GM12875 (cell line): ENCODE measurements at regions not wholly inside any gene's neighbourhood (a gene's known extent, or its start where the extent isn't known, plus 50 kb on each side); places are given as distances from the start of the nearest gene placed in this dataset.

Experiments
- H3K4me3 ChIP-seq: one replicate; pipeline ENCODE4 v1.5.1; 2011; ENCODE audit warnings: low read depth, low read length, control low read depth
- CTCF ChIP-seq: IDR thresholded peaks from 2 replicates; pipeline ENCODE4 v1.5.1; 2011; ENCODE audit warnings: low read depth, mild to moderate bottlenecking, control low read depth, inconsistent platforms, low read length, moderate library complexity, borderline replicate concordance; ENCODE audit not compliant: insufficient read depth

- H3K4me3 ChIP-seq, result no peak overlapping the region
- no peak for TF ChIP-seq CTCF
Measured at GRCh38 chr1:87821335-87821697, 492.6 kb downstream of the LMO4 start.

- no peak overlapping the region for H3K4me3 ChIP-seq
- TF ChIP-seq CTCF, result no peak
Measured at GRCh38 chr1:87826681-87827251, 498.1 kb downstream of the LMO4 start.

GRCh38 chr1:87829360-87829759, 500.7 kb downstream of the LMO4 start:
- H3K4me3 ChIP-seq, result no peak overlapping the region
- no peak for TF ChIP-seq CTCF

GRCh38 chr1:87830432-87830978, 501.8 kb downstream of the LMO4 start:
- no peak for TF ChIP-seq CTCF
- H3K4me3 ChIP-seq, result no peak overlapping the region

- H3K4me3 ChIP-seq, result no peak overlapping the region
- TF ChIP-seq CTCF, result no peak
Measured at GRCh38 chr1:87833166-87833565, 504.5 kb downstream of the LMO4 start.

- TF ChIP-seq CTCF, result no peak
- H3K4me3 ChIP-seq, result no peak overlapping the region
Measured at GRCh38 chr1:87834151-87834550, 505.5 kb downstream of the LMO4 start.

- H3K4me3 ChIP-seq, result no peak overlapping the region
- TF ChIP-seq CTCF, result no peak
Measured at GRCh38 chr1:87834941-87835340, 506.3 kb downstream of the LMO4 start.
